HG03025 (cell line): ENCODE measurements at regions not wholly inside any gene's neighbourhood (a gene's known extent, or its start where the extent isn't known, plus 50 kb on each side); places are given as distances from the start of the nearest gene placed in this dataset.
"Not testable (repeated sequence)": the region's sequence is repeated elsewhere in the genome, so short reads cannot be mapped to it uniquely, and the experiment has no call there.

ENCODE experiments used
- ATAC-seq: cut with Tn5 transposase; IDR thresholded peaks from one replicate; pipeline ENCODE4 v1.9.1; 2021; ENCODE audit warnings: mild to moderate bottlenecking, moderate library complexity; ENCODE audit not compliant: unreplicated experiment, low FRiP score

- ATAC-seq = not testable (repeated sequence)
These were observed 358.9 kb downstream of the ADAMTS20 start for GRCh38 chr12:43193096-43193495.

GRCh38 chr12:43192442-43192841 lies 359.6 kb downstream of the ADAMTS20 start:
- ATAC-seq = not testable (repeated sequence)

GRCh38 chr12:43180242-43180641 lies 371.8 kb downstream of the ADAMTS20 start:
- ATAC-seq = no peak

GRCh38 chr12:43179486-43179885 lies 372.5 kb downstream of the ADAMTS20 start:
- ATAC-seq = no peak

- ATAC-seq = no peak
These were observed 374.7 kb downstream of the ADAMTS20 start for GRCh38 chr12:43177276-43177675.

- no peak for ATAC-seq
These were observed 382.8 kb downstream of the ADAMTS20 start for GRCh38 chr12:43169115-43169681.

GRCh38 chr12:43167691-43168090 lies 384.3 kb downstream of the ADAMTS20 start:
- ATAC-seq = no peak

- ATAC-seq = no peak
These were observed 386.7 kb downstream of the ADAMTS20 start for GRCh38 chr12:43165351-43165750.

GRCh38 chr12:43162138-43162537 lies 389.9 kb downstream of the ADAMTS20 start:
- no peak for ATAC-seq

GRCh38 chr12:43159506-43159905 lies 392.5 kb downstream of the ADAMTS20 start:
- no peak for ATAC-seq

- ATAC-seq = no peak
These were observed 393.9 kb downstream of the ADAMTS20 start for GRCh38 chr12:43158126-43158525.

- ATAC-seq = no peak
These were observed 396.6 kb downstream of the ADAMTS20 start for GRCh38 chr12:43155376-43155775.

GRCh38 chr12:43154498-43155045 lies 397.4 kb downstream of the ADAMTS20 start:
- no peak for ATAC-seq

GRCh38 chr12:43151441-43151981 lies 400.5 kb downstream of the ADAMTS20 start:
- no peak for ATAC-seq

- no peak for ATAC-seq
These were observed 403.3 kb downstream of the ADAMTS20 start for GRCh38 chr12:43148691-43149090.

GRCh38 chr12:43147878-43148277 lies 404.1 kb downstream of the ADAMTS20 start:
- ATAC-seq = no peak

GRCh38 chr12:43145481-43145880 lies 406.5 kb downstream of the ADAMTS20 start:
- ATAC-seq = no peak

GRCh38 chr12:43143278-43143677 lies 408.7 kb downstream of the ADAMTS20 start:
- no peak for ATAC-seq

- ATAC-seq = no peak
These were observed 419.7 kb downstream of the ADAMTS20 start for GRCh38 chr12:43132291-43132690.

- no peak for ATAC-seq
These were observed 420.7 kb downstream of the ADAMTS20 start for GRCh38 chr12:43131301-43131700.

GRCh38 chr12:43127886-43128549 lies 424.0 kb downstream of the ADAMTS20 start:
- no peak for ATAC-seq
